Peyer's patch (tissue), 4 donors: ENCODE measurements at regions not wholly inside any gene's neighbourhood (a gene's known extent, or its start where the extent isn't known, plus 50 kb on each side); places are given as distances from the start of the nearest gene placed in this dataset.
A peak's percentile ranks its signal among the peaks of the same experiment; 100 is the strongest.

Experiments used
- DNase-seq, 3 donors: peaks; one replicate each; pipeline ENCODE4 v3.0.0-alpha.2; 2017 to 2019
- H3K27ac ChIP-seq, 4 donors: fragments of 200-600 bp; sonication (generic); one replicate each; pipeline ENCODE4 v1.5.1; 2016 to 2019
- H3K27me3 ChIP-seq, 2 donors: fragments of 200-600 bp; sonication (generic); one replicate each; pipeline ENCODE4 v1.5.1; 2019
- H3K36me3 ChIP-seq, 3 donors: fragments of 200-600 bp; sonication (generic); one replicate each; pipeline ENCODE4 v1.5.1; 2016 to 2019
- H3K4me1 ChIP-seq, 4 donors: fragments of 200-600 bp; sonication (generic); one replicate each; pipeline ENCODE4 v1.5.1; 2016 to 2019
- H3K4me3 ChIP-seq, 4 donors: fragments of 200-600 bp; sonication (generic); 1 replicate in 3 of 4; 2 replicates in 1 of 4; pipeline ENCODE4 v1.5.1; 2016 to 2019; ENCODE audit warnings: mild to moderate bottlenecking in 1 of 4
- H3K9me3 ChIP-seq, 4 donors: fragments of 200-600 bp; sonication (generic); one replicate each; pipeline ENCODE4 v1.5.1; 2016 to 2019; ENCODE audit warnings: mild to moderate bottlenecking in 1 of 4
- POLR2A ChIP-seq, 2 donors: fragments of 450-650 bp; IDR thresholded peaks; one replicate each; pipeline ENCODE4 v1.5.1; 2017; ENCODE audit warnings: antibody characterized with exemption in 2 of 2, mild to moderate bottlenecking in 2 of 2, moderate library complexity in 2 of 2
- TF ChIP-seq, protein P1 (sequence below), 6 experiments: fragments of 450-650 bp in 4 of 6; fragments of 200-600 bp in 2 of 6; sonication (generic) in 1 of 6; IDR thresholded peaks; one replicate each; pipeline ENCODE4 v1.5.1; 2017 to 2019; ENCODE audit warnings: antibody characterized with exemption in 6 of 6, mild to moderate bottlenecking in 3 of 6, moderate library complexity in 1 of 6

DNA sequence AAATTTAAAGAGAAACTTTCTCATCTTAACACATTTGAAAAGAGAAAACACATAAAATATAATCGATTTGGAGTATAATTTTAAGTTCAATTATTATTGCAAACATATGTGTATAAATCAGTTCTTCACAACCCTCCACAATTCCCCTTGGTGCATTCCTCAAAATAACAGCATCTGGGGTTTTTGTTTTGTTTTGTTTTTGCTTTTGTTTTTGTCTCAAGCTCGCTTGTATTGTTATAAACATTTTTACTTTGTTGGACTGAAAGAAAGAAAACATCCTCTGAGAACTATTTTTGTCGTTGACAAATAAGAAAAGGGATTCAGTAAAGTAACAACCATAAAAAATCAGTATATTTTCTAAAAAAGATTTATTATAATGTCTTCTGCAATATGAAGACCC, 60.2 kb upstream of the HIVEP1 start:
- H3K27me3 ChIP-seq, result no peaks in the 10 kb centered on the region
- no peak overlapping the region for H3K4me3 ChIP-seq
- no peaks in the 10 kb centered on the region for H3K9me3 ChIP-seq
- TF ChIP-seq POLR2A (IDR thresholded peaks at IDR 0.05), result no peak
- TF ChIP-seq, protein P1, sequence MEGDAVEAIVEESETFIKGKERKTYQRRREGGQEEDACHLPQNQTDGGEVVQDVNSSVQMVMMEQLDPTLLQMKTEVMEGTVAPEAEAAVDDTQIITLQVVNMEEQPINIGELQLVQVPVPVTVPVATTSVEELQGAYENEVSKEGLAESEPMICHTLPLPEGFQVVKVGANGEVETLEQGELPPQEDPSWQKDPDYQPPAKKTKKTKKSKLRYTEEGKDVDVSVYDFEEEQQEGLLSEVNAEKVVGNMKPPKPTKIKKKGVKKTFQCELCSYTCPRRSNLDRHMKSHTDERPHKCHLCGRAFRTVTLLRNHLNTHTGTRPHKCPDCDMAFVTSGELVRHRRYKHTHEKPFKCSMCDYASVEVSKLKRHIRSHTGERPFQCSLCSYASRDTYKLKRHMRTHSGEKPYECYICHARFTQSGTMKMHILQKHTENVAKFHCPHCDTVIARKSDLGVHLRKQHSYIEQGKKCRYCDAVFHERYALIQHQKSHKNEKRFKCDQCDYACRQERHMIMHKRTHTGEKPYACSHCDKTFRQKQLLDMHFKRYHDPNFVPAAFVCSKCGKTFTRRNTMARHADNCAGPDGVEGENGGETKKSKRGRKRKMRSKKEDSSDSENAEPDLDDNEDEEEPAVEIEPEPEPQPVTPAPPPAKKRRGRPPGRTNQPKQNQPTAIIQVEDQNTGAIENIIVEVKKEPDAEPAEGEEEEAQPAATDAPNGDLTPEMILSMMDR (IDR thresholded peaks at IDR 0.05), result no peak
- no peaks in the 10 kb centered on the region for H3K4me1 ChIP-seq
- H3K36me3 ChIP-seq, result no peaks in the 10 kb centered on the region
- H3K27ac ChIP-seq, result no peak overlapping the region
- DNase-seq, result no peak

DNA sequence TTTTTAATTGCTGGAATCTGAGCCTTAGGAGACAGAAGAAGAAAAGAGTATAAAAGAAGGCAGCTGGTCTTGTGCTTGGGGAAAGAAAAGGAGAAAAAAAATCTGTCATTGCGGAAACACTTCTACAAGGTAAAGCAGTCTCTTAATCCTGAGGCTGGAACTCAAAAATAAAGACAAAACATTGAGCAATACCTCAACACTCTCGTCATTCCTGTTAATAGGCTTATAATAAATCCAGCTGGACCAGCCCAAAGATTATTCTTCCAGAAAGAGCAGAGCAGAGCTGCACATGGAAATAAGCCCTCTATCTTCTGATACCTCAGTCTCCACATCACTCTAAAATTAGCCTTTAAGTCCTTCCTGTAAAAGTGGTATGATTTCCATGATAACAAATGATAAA, 62.0 kb upstream of the HIVEP1 start:
- Histone ChIP-seq H3K27ac (no peak overlapping the region), H3K9me3 (no peaks in the 10 kb centered on the region)

DNA sequence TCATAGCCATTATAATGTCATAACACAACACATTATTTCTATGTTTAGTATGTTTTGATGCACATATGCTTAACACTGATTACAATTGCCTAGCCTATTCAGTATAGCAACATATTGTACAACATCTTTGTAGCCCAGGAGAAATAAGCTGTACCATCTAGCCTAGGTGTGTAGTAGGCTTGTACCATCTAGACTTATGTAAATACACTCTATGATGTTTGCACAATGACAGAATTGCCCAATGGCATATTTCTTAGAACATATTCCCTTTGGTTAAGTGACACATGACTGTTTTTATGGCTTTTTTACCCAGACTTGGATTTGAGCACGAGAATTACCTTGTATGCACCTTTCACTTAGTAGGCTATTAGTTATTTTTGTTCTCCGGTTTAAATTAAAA, 64.5 kb upstream of the HIVEP1 start:
- DNase-seq, result no peak
- no peaks in the 10 kb centered on the region for H3K27me3 ChIP-seq
- H3K4me1 ChIP-seq, result no peaks in the 10 kb centered on the region
- H3K9me3 ChIP-seq, result no peaks in the 10 kb centered on the region
- no peak overlapping the region for H3K4me3 ChIP-seq
- H3K36me3 ChIP-seq, result no peaks in the 10 kb centered on the region
- no peak overlapping the region for H3K27ac ChIP-seq
- TF ChIP-seq POLR2A (IDR thresholded peaks at IDR 0.05), result no peak
- TF ChIP-seq, protein P1 (IDR thresholded peaks at IDR 0.05), result no peak

More for the DNA sequence above, 62.0 kb upstream of the HIVEP1 start:
- Histone ChIP-seq H3K27me3 (no peaks in the 10 kb centered on the region), H3K36me3 (no peaks in the 10 kb centered on the region), H3K4me1 (no peaks in the 10 kb centered on the region), H3K4me3 (no peak overlapping the region)
- no peak for DNase-seq
- TF ChIP-seq, protein P1 (IDR thresholded peaks at IDR 0.05), result no peak
- no peak for TF ChIP-seq POLR2A (IDR thresholded peaks at IDR 0.05)

DNA sequence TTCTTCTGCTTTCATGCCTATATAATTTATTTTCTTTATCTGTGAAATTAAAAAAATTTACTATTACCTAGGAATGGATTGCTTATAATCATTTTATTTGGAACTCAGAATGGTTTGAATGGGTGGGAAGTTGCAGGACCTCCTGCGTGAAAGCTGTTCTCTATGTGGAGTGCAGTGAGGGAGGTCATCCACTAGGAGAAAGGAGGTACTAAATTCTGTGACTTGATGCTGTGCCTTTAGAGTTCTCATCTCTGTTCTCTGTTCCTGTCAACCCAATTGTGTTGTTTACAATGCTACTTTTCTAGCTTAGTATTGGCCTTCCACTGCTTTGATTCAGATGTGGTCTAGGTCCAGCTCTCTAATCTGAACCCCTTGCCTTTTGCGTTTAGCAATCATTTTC, 65.0 kb upstream of the HIVEP1 start:
- Histone ChIP-seq H3K9me3 (no peaks in the 10 kb centered on the region), H3K27me3 (no peaks in the 10 kb centered on the region), H3K4me3 (no peak overlapping the region), H3K27ac (no peak overlapping the region), H3K4me1 (no peaks in the 10 kb centered on the region), H3K36me3 (no peaks in the 10 kb centered on the region)
- TF ChIP-seq, protein P1 (IDR thresholded peaks at IDR 0.05), result peak in 1 of 6 experiments; percentile 10
- TF ChIP-seq POLR2A (IDR thresholded peaks at IDR 0.05), result no peak
- no peak for DNase-seq

DNA sequence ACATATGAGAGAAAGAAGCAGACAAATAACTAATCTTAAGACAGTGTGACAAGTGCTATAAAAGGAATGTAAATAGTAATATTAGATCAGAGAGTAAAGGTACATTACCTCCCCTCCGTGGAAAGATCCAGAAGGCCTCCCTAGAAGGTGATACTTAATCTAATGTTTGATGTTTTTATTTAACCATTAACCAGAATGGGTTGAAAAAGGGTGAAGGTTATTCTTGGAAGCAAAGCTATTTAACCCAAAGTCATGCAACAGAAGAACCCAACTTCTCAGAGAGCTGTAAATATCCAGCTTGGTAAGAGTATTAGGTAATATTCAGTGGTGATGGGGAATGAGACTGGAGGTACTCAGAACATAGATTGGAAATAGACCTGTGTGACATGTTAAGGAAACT, 68.0 kb upstream of the HIVEP1 start:
- TF ChIP-seq, protein P1 (IDR thresholded peaks at IDR 0.05), result no peak
- no peak for TF ChIP-seq POLR2A (IDR thresholded peaks at IDR 0.05)
- Histone ChIP-seq H3K27ac (no peak overlapping the region), H3K9me3 (no peaks in the 10 kb centered on the region), H3K4me3 (no peak overlapping the region), H3K36me3 (no peaks in the 10 kb centered on the region), H3K27me3 (no peaks in the 10 kb centered on the region), H3K4me1 (no peaks in the 10 kb centered on the region)
- DNase-seq, result no peak

DNA sequence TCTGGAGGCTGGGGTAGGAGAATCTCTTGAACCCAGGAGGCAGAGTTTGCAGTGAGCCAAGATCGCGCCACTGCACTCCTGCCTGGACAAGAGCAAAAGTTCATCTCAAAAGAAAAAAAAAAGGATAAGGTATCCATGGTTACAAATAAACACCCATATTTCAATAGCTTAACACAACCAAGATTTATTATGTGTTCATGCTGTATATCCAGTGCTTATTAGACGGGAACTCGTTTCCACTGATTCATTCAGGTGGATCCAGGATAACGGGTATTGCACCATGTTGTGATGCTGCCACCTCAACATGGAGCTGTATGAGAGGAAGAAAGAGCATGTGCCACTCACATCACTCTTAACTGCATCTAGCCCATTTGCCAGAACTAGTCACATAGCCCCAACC, 69.1 kb upstream of the HIVEP1 start:
- Histone ChIP-seq H3K27me3 (no peaks in the 10 kb centered on the region), H3K4me1 (no peaks in the 10 kb centered on the region), H3K4me3 (no peak overlapping the region), H3K9me3 (no peaks in the 10 kb centered on the region), H3K27ac (no peak overlapping the region), H3K36me3 (no peaks in the 10 kb centered on the region)
- DNase-seq, result no peak
- TF ChIP-seq, protein P1 (IDR thresholded peaks at IDR 0.05), result no peak
- no peak for TF ChIP-seq POLR2A (IDR thresholded peaks at IDR 0.05)
